GM19467 (cell line): ENCODE measurements at regions not wholly inside any gene's neighbourhood (a gene's known extent, or its start where the extent isn't known, plus 50 kb on each side); places are given as distances from the start of the nearest gene placed in this dataset.

Source experiments
- ATAC-seq: cut with Tn5 transposase; IDR thresholded peaks from one replicate; pipeline ENCODE4 v1.9.1; 2021; ENCODE audit warnings: mild to moderate bottlenecking, moderate library complexity; ENCODE audit not compliant: unreplicated experiment

DNA sequence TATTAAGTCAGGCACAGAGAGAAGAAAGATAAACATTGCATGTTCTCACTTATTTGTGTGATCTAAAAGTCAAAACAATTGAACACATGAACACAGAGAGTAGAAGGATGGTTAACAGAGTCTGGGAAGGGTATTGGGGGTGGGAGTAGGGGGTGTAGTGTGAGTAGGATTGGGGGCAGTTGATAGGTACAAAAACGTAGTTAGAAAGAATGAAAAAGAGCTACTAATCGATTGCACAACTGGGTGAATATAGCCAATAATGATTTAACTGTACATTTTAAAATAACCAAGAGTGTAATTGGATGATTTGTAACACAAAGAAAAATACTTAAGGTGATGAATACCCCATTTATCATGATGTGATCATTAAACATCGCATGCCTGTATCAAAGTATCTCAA is 333.3 kb downstream of the HAO1 start:
- ATAC-seq = no peak

DNA sequence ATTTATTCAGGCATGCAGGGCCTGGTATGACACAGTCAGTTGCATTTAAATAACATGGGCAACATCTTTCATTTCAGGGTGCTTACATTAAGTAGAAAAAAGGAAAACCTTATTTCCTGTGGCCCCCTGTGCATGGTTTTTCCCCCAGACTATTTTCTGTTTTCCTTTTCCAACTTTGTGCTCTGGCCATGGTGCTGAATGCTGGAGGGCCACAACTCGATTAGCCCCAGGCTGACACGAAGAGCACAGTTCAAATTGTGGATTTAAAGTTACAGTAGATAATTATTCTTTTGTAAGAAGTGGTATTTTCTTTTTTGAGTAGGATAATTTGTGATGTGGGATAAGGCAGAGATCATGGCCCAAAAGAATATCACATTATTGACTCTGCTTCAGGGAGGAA is 332.0 kb downstream of the HAO1 start:
- ATAC-seq = no peak

DNA sequence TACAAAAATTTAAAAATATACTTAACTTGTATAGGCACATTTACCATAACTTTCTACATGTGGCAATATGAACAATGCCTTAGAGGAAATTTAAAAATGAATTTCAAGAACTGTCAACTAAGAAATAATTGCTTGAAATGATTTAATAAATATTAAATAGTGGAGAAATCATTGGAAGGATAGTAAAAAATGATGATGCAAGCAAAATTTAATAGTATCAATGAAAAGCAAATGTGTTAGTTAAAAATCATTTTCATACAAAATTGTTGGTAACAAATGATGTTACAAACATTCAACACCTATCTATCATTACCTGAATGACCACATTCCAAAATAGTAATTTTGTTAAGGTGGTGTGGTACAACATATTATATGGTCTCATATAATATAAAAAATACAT is 331.0 kb downstream of the HAO1 start:
- no peak for ATAC-seq

DNA sequence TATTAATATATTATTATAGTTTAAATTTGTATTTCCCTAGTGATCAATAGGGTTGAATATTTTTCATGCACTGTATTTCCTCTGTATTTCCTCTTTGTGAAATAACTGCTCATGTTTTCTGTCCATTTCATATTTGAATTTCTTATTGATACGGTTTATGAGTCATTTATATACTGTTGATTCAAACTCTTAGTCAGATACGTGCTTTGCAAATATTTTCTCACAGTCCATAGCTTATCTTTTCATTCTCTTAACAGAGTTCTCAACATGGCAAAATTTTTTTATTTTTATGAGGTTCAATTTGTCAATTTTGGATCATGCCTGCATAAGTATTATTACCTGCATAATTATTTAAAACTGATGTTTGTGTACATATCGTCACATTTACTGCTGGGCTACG is 329.6 kb downstream of the HAO1 start:
- no peak for ATAC-seq

DNA sequence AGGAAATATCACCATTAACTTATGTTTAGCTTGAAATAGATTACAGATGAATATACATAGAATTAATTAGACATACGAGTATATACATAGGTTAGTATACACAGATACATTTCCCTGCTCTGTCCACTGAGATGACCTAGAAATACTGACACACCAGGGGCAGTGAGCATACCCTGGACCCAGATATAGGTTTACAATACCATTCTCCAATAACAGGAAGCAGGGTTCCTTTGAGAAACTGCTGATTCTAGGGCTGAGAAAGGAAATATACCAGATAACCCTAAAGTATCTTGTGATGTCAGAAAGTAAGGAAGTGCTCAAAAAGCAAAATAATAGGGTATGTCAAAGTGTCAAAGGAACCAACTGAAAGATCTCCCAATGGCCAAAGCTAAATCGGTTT is 322.5 kb downstream of the HAO1 start:
- no peak for ATAC-seq

DNA sequence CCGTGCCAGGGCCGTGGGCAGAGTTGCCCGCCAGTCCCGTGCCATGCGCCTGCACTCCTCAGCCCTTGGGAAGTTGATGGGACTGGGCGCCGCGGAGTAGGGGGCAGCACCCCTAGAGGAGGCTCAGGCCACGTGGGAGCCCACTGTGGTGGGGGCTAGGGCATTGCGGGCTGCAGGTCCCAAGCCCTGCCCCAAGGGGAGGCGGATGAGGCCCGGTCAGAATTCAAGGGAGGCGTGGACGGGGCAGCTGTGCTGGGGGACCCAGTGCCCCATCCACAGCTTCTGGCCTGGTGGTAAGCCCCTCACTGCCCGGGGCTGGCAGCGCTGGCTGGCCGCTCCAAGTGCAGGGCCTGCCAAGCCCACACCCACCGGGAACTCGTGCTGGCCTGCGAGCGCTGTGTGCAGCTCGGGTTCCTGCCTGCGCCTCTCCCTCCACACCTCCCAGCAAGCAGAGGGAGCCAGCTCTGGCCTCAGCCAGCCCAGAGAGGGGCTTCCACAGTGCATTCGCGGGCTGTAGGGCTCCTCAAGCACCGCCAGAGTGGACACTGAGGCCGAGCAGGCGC is 317.8 kb downstream of the HAO1 start:
- ATAC-seq = no peak

DNA sequence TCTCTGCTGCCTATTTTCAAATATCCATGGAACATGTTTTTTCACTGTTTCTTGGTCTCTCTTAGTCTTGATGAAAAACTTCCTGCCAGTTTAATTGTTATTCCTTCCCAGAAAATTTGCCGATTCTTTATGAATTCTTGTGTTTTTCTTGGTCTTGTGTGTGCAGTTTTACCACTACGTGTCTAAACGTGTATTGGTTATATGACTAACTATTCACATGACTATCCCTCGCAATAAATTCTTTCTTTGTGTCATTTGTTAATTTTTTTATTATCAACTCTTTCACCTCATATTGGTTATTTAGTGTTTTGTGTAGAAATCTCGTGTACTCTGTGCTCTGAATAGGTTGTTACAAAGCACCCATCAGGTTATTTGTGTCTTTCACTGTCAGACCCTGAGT is 315.4 kb downstream of the HAO1 start:
- ATAC-seq = no peak

DNA sequence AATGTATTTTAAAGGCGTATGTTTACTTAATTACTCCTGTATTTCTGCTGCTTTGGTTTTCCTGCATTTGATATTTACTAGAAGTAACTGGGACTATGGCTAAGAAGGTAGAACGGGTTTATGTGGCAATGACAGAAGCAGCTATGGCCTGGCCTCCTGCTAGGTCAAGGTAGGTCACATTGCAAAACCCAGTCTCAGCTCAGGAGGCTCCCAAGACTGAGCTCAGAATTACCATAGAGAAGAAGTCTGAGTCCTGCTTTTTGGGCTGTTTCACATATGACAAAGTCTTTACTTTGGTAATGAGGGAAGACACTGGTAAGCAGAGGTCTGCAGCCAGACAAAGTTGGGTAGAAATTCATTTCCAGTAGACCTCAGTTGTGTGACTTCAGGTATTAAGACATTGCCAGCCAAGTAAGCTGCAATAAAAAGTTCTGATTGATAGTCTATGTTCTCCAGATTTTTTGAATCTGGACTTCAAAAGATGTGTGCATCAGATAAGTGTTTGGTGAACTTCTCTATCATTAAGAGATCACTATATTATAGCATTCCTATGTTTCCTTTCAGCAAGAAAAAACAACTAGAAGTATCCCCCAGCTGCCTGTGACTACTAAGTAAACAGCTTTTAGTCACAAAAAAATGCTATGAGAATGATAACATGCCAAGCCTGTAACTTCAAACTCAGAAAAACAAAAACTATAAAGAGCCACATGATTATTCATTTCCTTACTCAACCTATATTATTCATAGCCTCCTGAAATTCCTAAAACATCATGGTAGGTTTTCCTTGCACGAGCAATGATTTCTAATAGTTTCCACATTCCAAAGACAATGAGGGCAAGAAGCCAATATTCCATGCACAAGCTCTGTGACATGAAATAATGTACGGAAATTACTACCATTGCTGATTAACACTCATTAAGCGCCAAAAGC is 312.3 kb downstream of the HAO1 start:
- ATAC-seq = no peak

DNA sequence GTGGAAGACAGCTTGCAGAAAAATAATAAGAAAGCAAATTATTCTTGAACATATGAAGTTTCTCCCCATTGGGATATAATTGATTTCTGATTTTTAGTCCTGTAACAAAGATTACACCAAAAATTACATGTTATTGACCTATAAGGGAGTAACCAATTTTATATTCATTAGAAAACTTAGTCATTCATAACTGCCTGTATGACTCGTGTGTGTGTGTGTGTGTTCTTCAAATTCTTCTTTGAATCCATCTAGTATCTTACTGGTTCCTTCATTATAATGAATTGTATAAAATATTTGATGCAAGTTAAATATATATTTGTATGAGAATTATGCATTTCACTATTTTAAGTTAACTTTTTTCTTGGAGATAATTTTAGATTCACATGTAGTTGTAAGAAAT is 310.4 kb downstream of the HAO1 start:
- ATAC-seq = no peak

DNA sequence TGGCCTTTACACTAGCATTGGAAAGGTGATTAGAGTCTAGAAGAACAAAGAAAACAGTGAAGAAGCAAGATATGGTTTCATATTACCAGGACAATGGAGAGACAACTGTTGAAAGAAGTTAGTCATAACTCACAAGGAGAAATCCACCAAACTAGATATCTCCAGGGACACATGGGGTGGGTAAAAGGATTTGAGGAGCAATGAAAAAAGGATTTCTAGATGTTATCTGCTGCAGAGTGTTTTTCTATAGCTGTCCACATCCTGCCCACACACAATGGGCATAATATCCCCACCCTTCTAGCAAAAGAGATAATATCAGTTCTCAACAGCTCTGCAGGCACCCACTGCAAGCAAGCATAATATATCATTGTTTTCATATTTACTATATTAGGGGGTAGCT is 303.1 kb downstream of the HAO1 start:
- no peak for ATAC-seq

DNA sequence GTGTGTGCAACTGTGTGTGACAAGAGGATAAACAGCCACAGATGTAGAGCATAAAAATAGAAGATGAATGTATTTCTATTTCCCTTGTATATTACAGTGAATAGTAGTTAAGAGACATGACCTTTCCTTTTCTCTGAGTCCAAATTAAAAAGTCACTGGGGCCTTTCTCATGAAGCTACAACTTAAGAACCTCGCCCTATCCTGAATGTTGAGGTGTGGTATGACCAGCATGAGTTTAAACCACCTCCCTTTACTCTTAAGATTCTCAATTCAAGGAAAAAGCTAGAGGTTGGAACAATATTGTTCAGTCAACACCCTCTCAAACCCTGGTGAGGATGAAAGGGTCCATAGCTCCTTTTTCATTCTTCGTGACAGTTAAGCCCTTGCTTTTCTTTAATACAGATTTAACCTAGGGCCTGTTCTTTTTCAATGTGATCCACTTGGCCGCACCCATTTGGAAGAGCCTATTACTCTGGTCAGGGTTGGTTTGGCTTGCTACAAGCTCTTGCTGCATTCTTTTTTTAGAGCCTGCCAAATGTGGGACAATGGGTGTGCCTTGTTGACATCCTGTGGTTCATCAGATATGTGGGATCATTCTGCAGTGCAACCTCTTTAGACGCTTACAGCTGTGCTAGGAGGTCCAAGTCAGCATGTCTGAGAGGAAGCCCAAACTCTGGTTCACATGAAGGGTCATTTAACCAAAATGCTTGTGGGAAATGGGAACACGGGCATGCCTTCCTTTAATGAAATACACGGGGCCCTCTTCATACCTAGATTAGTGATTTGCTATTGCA is 290.0 kb downstream of the HAO1 start:
- no peak for ATAC-seq

DNA sequence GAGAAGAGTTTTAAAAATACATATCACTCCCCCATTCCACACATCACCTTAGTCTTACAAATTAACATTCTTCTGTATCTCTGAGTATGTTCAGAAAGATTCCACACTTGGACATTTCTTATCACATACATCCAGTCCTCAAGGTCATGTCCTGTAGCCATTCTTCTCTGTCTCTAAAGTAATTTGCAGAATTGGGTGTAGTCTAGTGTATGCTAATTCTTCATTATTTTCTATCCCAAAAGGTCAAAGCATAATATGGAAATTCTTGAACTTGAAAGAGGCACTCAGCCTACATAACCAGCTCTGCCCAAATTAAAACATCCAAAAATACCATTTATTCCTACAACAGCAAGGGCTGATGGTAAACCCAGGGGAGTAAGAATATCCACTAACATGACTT is 286.0 kb downstream of the HAO1 start:
- ATAC-seq = no peak

DNA sequence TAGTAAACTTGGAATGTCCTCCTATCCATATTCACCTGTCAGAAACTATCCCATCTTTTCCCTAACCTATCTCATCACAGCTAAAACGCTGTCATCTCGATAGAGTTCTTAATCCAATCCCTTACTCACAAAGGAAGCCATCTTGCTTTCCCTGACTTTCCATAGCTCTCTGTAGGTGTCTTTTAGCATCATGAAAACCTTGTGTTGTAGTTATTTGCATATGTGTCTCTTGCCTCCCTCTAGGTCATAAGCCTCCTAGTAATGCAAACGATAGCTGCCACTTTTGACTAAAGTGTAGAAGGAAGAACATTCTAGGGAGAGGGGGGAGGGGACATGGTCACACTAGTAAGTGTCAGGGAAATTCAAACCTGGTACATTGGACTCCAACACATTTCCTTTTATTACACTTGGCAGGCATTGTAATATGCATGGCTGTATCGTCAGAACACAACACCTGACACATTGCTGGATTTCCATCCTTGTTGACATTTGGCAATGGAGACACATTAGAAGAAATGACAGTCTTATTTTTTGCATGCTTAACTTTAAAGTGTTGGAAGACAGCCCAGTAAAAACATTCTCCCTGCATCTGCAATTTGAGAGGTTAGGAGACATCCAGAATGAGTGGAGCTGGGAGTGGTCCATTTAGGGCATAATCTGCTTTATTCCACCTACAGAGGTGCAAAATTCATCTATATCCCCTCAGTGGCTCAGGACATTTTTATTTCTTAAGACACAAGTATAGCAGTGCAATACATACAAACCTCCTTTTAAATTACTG is 283.4 kb downstream of the HAO1 start:
- no peak for ATAC-seq

DNA sequence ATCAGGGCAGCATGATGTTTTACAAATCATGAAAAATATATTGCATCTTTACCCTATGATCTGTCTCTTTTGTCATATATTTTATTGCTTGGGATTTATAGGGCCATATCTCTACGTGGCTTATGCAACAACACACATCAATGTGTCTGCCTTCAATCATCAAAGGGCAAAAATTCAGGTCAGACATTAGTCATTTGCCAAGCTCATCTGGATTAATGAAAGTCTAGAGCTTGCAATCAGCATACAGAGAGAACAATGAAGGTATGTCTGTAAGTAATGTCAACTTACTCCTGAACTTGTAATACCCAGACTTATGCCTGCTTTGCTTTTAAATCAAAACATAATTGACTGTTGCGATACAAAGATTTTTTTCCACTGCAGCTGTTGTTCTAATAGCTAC is 282.7 kb downstream of the HAO1 start:
- no peak for ATAC-seq

DNA sequence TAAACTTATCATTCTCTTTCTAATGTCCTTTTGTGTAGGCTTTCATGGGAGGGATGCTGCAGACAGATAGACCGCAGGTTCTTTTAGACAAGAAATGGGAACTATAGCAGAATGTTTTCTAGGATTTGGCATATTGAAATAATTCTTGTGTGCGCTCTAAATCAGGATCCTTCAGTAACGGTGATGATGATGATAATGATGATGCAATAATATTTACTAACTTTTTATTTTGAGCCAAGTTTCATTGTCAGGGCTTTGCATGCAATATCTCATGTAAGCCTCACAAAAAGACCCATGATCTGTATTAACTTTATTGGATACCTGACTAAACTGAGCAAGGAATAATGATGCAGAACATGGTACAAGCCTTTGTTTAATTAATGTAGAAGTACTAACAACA is 280.1 kb downstream of the HAO1 start:
- no peak for ATAC-seq

DNA sequence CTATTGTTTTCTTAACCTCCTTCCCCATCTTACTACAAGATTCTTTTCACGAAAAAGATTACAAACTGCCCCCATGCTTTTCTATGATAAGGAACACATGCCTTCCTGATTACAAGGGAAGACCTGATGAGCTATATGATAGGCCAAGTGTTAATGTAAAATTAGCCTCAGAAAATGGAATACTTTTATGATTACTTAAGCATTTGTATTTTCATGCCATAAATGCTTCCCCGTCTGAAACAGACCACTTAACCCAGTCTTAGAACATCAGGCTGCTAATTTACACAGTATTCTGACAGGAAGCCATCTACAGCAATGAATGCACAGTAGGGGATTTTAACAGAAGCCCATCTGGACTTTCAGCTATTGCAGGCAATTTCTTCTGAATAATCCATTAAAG is 274.9 kb downstream of the HAO1 start:
- no peak for ATAC-seq

DNA sequence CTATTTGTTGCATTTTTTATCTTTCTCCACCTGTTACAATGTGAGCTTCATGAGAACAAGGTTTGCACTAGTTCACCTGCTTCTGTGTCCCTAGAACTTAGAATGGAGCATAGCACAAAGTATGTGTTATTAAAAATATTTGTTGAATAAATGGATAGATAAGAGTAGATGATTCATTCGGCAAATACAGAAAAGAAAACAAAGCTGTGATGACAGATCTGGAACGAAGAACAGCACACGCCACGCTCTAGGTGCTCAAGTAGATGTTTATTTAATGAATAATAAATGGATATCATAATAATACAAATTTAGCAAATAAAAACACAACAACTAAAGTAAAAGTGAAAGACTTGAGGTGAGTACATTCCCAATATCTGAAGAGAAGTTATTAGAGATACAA is 273.1 kb downstream of the HAO1 start:
- ATAC-seq = no peak

DNA sequence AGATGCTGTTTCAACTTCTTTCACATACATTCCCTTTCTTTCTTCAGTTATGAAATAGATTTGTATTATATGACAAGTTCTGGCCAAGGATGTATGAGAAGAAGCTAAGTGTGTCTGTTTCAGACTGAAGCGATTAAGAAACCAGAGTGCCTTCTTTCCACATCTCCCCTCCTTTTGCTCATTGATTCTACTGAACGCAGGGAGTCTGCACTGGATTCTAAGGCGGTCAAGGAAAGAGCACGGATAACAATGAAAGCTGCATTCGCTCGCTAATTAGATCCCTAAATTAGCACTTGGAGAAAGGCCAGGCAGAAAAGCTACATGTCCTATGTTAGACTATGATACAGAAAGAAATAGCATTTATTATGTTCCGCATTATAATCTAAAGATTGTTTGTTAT is 267.7 kb downstream of the HAO1 start:
- ATAC-seq = no peak

DNA sequence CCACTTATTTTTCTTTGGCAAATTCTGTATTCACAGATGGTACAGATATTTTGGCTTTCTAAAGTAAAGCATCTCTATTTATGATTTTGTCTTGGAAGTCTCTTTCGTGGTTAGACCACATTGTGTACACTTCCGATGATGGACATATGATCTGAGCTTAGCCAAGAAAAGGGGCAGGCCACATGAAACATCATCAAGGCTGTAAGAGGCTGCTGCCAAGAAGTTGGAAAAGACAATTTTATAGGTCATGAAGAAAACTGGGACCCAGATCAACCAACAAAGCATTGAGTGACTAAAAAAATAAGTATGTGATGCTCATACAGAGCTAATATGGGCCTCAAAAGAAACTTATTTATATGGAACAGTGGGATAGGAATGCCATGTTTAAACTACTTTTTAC is 266.4 kb downstream of the HAO1 start:
- no peak for ATAC-seq

DNA sequence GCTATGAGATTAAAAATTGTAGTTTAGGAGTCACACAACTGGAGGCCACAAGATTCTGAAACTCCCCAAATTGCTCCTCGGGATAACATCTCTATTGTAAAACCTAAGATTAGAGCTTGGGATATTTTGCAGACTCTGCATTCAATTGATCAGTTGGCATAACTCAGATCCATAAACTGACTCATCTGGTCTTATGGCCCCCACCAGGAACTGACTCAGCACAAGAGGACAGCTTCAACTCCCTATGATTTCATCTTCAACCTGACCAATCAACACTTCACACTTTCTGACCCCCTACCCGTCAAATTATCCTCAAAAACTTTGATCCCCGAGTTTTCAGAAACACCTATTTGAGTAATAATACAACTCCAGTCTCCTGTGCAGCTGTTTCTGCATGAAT is 257.3 kb downstream of the HAO1 start:
- ATAC-seq = no peak

DNA sequence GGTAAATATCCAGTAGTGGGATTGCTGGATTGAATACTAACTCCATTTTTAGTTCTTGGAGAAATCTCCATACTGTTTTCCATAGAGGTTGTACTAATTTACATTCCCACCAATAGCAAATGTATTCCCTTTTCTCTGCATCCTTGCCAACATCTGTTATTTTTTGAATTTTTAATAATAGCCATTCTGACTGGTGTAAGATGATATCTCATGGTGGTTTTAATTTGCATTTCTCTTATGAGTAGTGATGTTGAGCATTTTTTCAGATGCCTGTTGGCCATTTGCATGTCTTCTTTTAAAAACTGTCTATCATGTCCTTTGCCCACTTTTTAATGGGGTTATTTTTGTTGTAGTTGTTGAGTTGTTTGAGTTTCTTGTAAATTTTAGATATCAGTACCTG is 253.2 kb downstream of the HAO1 start:
- no peak for ATAC-seq
